Stimulated activated effector memory CD8-positive, alpha-beta T cell treated with anti-CD3 and anti-CD28 coated beads, Interleukin-12 subunit alpha, Interleukin-12 subunit beta, amount 100 ng/mL, for 72 hours (primary cell): ENCODE measurements at regions not wholly inside any gene's neighbourhood (a gene's known extent, or its start where the extent isn't known, plus 50 kb on each side); places are given as distances from the start of the nearest gene placed in this dataset.

Experiments
- ATAC-seq: fragments of 150-1000 bp; cut with Tn5 transposase; 2 replicates; pipeline ENCODE4 v1.10.0; 2021
- DNase-seq, 2 donors: peaks; one replicate each; pipeline ENCODE4 v3.0.0; 2021 to 2022; ENCODE audit warnings: low spot score in 2 of 2
- H3K27ac Mint-ChIP-seq: one replicate; pipeline ENCODE4 v1.8.0; 2022; ENCODE audit warnings: mild to moderate bottlenecking, mixed read lengths
- H3K36me3 Mint-ChIP-seq: one replicate; pipeline ENCODE4 v1.8.0; 2022; ENCODE audit warnings: mild to moderate bottlenecking, mixed read lengths
- H3K4me1 Mint-ChIP-seq: one replicate; pipeline ENCODE4 v1.8.0; 2022; ENCODE audit warnings: mixed read lengths
- H3K4me3 Mint-ChIP-seq: one replicate; pipeline ENCODE4 v1.8.0; 2022; ENCODE audit warnings: mild to moderate bottlenecking, mixed read lengths
- H3K9me3 Mint-ChIP-seq: one replicate; pipeline ENCODE4 v1.8.0; 2022; ENCODE audit warnings: mixed read lengths

GRCh38 chr1:194155962-194156361 is 969.5 kb upstream of the B3GALT2 start:
- Mint-ChIP-seq H3K4me3 (no peak overlapping the region), H3K27ac (no peak overlapping the region), H3K36me3 (peaks cover 9% of the 10 kb centered on the region), H3K4me1 (no peaks in the 10 kb centered on the region), H3K9me3 (peaks cover 6% of the 10 kb centered on the region)
- DNase-seq (no peak), ATAC-seq (no peak)

- ATAC-seq (no peak), DNase-seq (no peak)
- H3K4me1 Mint-ChIP-seq = no peaks in the 10 kb centered on the region
- no peaks in the 10 kb centered on the region for H3K36me3 Mint-ChIP-seq
- no peaks in the 10 kb centered on the region for H3K9me3 Mint-ChIP-seq
- no peak overlapping the region for H3K27ac Mint-ChIP-seq
- H3K4me3 Mint-ChIP-seq = peak overlapping the region; percentile 30
Measured at GRCh38 chr1:194151056-194151455, 964.6 kb upstream of the B3GALT2 start.

DNA sequence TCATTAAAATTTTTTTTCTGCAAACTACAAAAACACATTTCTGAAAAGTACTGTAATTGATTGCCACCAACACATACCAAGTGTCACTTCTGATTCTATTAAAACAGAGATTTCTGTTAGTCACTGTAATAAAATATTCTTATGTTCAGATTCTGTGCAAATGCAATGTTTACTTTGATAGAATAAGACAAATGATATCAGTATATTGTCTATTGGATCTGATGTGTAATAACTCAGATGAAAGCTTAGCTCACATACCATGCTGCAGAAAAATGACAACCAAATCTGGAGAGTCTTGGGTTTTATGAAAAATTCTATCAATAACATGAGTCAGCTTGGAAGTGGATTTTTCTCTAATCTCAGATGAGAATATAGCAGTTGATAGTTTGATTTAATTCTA is 963.8 kb upstream of the B3GALT2 start:
- Mint-ChIP-seq H3K4me1 (no peaks in the 10 kb centered on the region), H3K9me3 (no peaks in the 10 kb centered on the region), H3K4me3 (no peak overlapping the region), H3K36me3 (no peaks in the 10 kb centered on the region), H3K27ac (no peak overlapping the region)
- ATAC-seq (no peak), DNase-seq (no peak)

- Mint-ChIP-seq H3K9me3 (no peaks in the 10 kb centered on the region), H3K4me3 (no peak overlapping the region), H3K4me1 (no peaks in the 10 kb centered on the region), H3K27ac (no peak overlapping the region), H3K36me3 (no peaks in the 10 kb centered on the region)
- no peak for DNase-seq
- no peak for ATAC-seq
Measured at GRCh38 chr1:194133152-194133551, 946.7 kb upstream of the B3GALT2 start.

- no peak for ATAC-seq
- no peaks in the 10 kb centered on the region for H3K36me3 Mint-ChIP-seq
- H3K9me3 Mint-ChIP-seq = no peaks in the 10 kb centered on the region
- no peaks in the 10 kb centered on the region for H3K4me1 Mint-ChIP-seq
- DNase-seq = no peak
- no peak overlapping the region for H3K4me3 Mint-ChIP-seq
- no peak overlapping the region for H3K27ac Mint-ChIP-seq
Measured at GRCh38 chr1:194118086-194118485, 931.7 kb upstream of the B3GALT2 start.

GRCh38 chr1:194117582-194117981 is 931.2 kb upstream of the B3GALT2 start:
- no peak overlapping the region for H3K27ac Mint-ChIP-seq
- H3K4me3 Mint-ChIP-seq = no peak overlapping the region
- no peaks in the 10 kb centered on the region for H3K9me3 Mint-ChIP-seq
- no peaks in the 10 kb centered on the region for H3K4me1 Mint-ChIP-seq
- no peak for ATAC-seq
- H3K36me3 Mint-ChIP-seq = no peaks in the 10 kb centered on the region
- DNase-seq = no peak

DNA sequence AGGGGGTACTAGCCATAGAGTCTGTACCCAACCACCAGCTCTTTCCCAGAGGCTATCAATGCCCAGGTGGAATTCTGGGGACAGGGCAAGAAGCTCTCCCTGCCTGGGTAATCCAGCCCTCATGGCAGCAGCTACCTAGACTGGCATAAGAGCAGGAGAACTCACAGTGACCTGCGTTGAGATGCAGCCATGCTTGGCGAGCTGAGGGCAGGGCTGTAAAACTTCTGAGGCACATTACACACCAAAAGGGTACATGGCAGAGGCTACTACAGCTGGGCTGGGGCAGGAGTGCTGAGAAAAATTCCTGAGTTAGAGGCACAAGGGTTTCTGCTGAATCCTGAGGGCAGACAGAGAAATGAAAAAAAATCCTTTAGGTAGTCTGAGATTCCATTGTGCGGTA is 927.9 kb upstream of the B3GALT2 start:
- H3K9me3 Mint-ChIP-seq = no peaks in the 10 kb centered on the region
- ATAC-seq (no peak), DNase-seq (no peak)
- no peak overlapping the region for H3K27ac Mint-ChIP-seq
- no peaks in the 10 kb centered on the region for H3K4me1 Mint-ChIP-seq
- no peak overlapping the region for H3K4me3 Mint-ChIP-seq
- H3K36me3 Mint-ChIP-seq = no peaks in the 10 kb centered on the region

DNA sequence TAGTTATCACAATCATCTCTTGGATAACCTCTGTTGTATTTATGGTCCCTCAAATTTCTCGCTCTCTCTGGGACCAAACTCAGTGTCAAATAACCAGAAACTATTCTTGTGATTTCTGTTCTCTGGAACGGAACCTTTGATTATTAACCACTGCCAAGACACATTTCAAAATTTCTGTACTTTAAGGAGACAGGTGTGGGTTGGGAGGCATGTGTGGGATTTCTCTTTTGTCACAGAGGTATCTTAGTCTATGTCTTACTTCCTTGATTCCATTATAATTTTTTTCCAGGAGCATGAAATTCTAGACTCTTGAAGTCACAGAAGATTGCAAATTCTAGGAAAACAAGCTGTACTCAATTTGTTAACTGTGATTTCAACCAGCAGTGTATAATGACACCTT is 919.0 kb upstream of the B3GALT2 start:
- H3K4me1 Mint-ChIP-seq = no peaks in the 10 kb centered on the region
- ATAC-seq (no peak), DNase-seq (no peak)
- H3K4me3 Mint-ChIP-seq = no peak overlapping the region
- H3K27ac Mint-ChIP-seq = no peak overlapping the region
- peaks cover 5% of the 10 kb centered on the region for H3K36me3 Mint-ChIP-seq
- no peaks in the 10 kb centered on the region for H3K9me3 Mint-ChIP-seq

- DNase-seq = no peak
- no peak overlapping the region for H3K27ac Mint-ChIP-seq
- no peaks in the 10 kb centered on the region for H3K4me1 Mint-ChIP-seq
Measured at GRCh38 chr1:194104247-194104844, 917.9 kb upstream of the B3GALT2 start.

DNA sequence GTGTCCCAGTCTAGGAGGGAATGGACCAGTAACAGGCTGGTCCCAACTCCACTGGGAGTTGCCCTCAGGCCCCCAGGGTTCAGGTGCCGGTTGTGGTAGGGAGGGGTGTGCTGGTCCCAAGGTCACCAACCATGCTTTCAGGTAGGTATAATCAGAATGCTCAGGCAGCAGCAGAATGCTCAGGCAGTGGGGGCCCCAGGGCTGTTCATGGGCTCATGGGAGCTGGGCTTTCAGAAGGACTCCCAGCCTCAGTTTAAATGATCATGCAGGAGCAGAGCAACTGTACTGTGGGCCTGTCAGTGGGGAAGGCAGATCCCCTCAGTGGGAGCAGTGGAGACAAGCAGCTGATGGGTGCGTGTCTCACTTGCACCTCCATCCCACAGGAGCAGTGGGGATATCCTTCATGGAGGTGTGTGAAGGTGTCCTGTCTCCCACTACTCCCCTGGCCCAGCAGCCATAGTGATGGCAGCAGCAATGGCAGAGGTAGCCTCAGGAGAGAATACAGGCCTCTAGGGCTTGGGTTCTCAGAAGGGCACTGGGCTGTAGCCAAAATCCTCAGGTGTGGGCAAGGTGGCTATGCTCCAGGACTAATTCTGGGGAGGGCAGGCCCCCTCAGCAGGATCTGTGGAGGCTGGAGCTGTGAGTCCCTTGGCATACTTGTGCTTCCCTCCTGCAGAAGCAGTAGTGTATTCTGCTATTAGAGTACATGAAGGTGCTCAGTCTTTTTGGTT is 917.3 kb upstream of the B3GALT2 start:
- Mint-ChIP-seq H3K4me3 (no peak overlapping the region), H3K36me3 (peaks cover 5% of the 10 kb centered on the region), H3K4me1 (no peaks in the 10 kb centered on the region), H3K9me3 (no peaks in the 10 kb centered on the region), H3K27ac (no peak overlapping the region)
- ATAC-seq = peak; percentile 40
- DNase-seq = no peak

More at GRCh38 chr1:194104247-194104844, 917.9 kb upstream of the B3GALT2 start:
- ATAC-seq = peak; percentile 37
- Mint-ChIP-seq H3K9me3 (no peaks in the 10 kb centered on the region), H3K4me3 (no peak overlapping the region), H3K36me3 (peaks cover 5% of the 10 kb centered on the region)

- DNase-seq (no peak), ATAC-seq (peak; percentile 50)
- H3K36me3 Mint-ChIP-seq = peaks cover 5% of the 10 kb centered on the region
- no peaks in the 10 kb centered on the region for H3K4me1 Mint-ChIP-seq
- H3K4me3 Mint-ChIP-seq = no peak overlapping the region
- no peaks in the 10 kb centered on the region for H3K9me3 Mint-ChIP-seq
- no peak overlapping the region for H3K27ac Mint-ChIP-seq
Measured at GRCh38 chr1:194103101-194103500, 916.7 kb upstream of the B3GALT2 start.

DNA sequence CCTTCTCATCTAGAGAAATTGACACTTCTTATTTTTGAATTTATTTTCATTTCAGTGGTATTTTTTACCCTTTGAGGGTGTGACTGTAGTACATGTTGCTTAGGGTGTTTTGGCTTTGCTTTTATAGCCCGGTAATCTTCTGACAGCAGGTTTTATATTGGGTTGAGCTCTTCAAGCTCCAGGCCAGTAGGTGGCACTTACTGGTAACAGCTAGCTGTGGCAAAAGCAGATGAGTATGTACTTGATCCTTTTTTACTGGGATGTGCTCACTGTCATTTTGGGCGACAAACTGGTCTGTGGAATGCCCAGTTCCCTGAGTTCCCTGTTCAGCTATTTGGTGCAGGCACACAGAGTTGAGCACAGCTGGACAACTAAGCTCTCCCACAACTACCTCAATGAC is 916.2 kb upstream of the B3GALT2 start:
- Mint-ChIP-seq H3K27ac (no peak overlapping the region), H3K4me3 (no peak overlapping the region), H3K4me1 (no peaks in the 10 kb centered on the region), H3K9me3 (no peaks in the 10 kb centered on the region), H3K36me3 (peaks cover 5% of the 10 kb centered on the region)
- ATAC-seq (no peak), DNase-seq (no peak)

DNA sequence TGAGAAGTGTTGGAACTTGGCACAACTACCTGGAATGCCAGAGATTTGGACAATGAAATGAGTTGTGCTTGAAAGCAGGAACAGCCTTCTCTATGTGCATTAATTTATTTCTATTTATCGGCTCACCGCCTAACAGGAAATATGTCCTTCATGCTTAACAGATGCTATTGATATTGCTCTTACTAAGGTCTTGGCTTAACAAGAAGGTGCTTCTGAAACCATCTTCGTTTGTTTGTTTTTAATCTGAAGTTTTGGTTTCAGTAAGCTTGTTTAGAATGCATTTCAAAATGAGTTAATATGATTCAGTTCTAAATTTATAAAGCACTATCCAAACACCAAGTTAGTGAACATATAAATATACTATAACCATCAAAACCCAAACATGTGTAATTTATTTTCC is 898.3 kb upstream of the B3GALT2 start:
- no peak for ATAC-seq
- H3K27ac Mint-ChIP-seq = no peak overlapping the region
- DNase-seq = no peak
- peaks cover 2% of the 10 kb centered on the region for H3K9me3 Mint-ChIP-seq
- H3K4me3 Mint-ChIP-seq = no peak overlapping the region
- H3K4me1 Mint-ChIP-seq = peaks cover 8% of the 10 kb centered on the region
- H3K36me3 Mint-ChIP-seq = no peaks in the 10 kb centered on the region

GRCh38 chr1:194081444-194081843 is 895.0 kb upstream of the B3GALT2 start:
- Mint-ChIP-seq H3K36me3 (no peaks in the 10 kb centered on the region), H3K27ac (no peak overlapping the region), H3K4me1 (peaks cover 8% of the 10 kb centered on the region), H3K4me3 (no peak overlapping the region), H3K9me3 (peaks cover 5% of the 10 kb centered on the region)
- ATAC-seq = no peak
- DNase-seq = no peak

DNA sequence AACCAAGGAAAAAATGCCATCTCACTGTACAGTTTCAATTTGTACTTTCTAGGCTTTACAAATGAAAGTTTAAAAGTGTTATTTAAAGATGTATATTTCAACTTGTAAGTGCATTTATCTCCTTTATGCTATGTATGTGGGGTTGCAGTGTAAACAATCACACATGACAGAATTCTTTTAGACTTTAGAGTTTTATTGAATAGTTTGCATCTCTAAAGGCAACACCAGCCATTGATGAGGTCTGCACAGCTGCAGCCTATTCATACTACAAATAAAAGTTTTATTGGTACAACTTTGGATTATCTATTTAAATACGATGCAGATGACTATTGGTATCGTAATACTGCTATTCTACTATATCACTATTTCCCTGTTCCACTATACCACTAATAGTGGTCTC is 894.4 kb upstream of the B3GALT2 start:
- H3K9me3 Mint-ChIP-seq = peaks cover 5% of the 10 kb centered on the region
- ATAC-seq (no peak), DNase-seq (no peak)
- no peaks in the 10 kb centered on the region for H3K36me3 Mint-ChIP-seq
- peaks cover 8% of the 10 kb centered on the region for H3K4me1 Mint-ChIP-seq
- no peak overlapping the region for H3K4me3 Mint-ChIP-seq
- no peak overlapping the region for H3K27ac Mint-ChIP-seq

GRCh38 chr1:194078765-194079164 is 892.4 kb upstream of the B3GALT2 start:
- Mint-ChIP-seq H3K36me3 (no peaks in the 10 kb centered on the region), H3K27ac (no peak overlapping the region), H3K4me3 (no peak overlapping the region), H3K9me3 (peaks cover 5% of the 10 kb centered on the region), H3K4me1 (no peaks in the 10 kb centered on the region)
- no peak for ATAC-seq
- no peak for DNase-seq
